ENCODE measurements at regions not wholly inside any gene's neighbourhood (a gene's known extent, or its start where the extent isn't known, plus 50 kb on each side); places are given as distances from the start of the nearest gene placed in this dataset.

DNA sequence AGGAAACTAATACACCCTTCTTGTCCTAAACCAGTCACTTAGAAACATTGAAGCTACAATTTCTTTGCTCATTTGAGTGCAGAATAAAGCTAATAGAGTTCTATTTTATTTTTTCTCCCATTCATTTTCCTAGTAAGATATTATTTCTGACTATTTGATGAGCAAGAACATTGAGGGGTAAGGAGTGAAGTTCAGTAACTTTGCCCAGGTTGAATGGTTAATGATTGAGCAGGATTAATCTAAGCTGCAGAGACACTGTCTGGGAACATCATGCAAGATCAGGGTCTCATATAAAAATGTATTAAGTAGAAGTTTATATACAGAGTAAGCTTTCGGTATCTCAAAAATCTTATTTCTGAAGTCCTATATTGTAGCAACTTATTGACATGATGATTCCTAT, 102.4 kb upstream of the LIMCH1 start:
- no peaks in the 10 kb centered on the region for H3K9me1 ChIP-seq (ENCODE audit: insufficient read depth, low read length)
- H3K4me2 ChIP-seq (ENCODE audit: low read depth, low read length) = no peak overlapping the region
- in situ Hi-C loops (cut with MboI; ENCODE audit: low sequenced_read_pairs) = no loop called here
- no peak overlapping the region for H2AK5ac ChIP-seq (ENCODE audit: low read depth, low read length)
- no peak overlapping the region for H3K56ac ChIP-seq (ENCODE audit: extremely low read depth, insufficient read depth, low read length)
- no peak overlapping the region for H2AFZ ChIP-seq (replicated peaks; ENCODE audit: low read length, poor library complexity)
- CTCF ChIA-PET = no interaction called here
- DNase-seq (no peak), ATAC-seq (ENCODE audit: low read depth) (no peak)
- H4K20me1 ChIP-seq (ENCODE audit: insufficient read depth, low read length) = no peaks in the 10 kb centered on the region
- H3K23ac ChIP-seq (ENCODE audit: low read depth, low read length) = no peak overlapping the region
- no peak overlapping the region for H3K4ac ChIP-seq (ENCODE audit: low read depth, low read length)
- TF ChIP-seq FOS (IDR thresholded peaks at IDR 0.05; ENCODE audit: low read depth, low read length) (no peak), CHD1 (IDR thresholded peaks at IDR 0.05; ENCODE audit: low read depth, low read length) (no peak), NFE2L2 (IDR thresholded peaks at IDR 0.05; ENCODE audit: low read depth, low read length) (no peak), MAFK (IDR thresholded peaks at IDR 0.05; ENCODE audit: low read depth, low read length) (no peak), RFX5 (IDR thresholded peaks at IDR 0.05; ENCODE audit: low read depth, low read length) (no peak), RCOR1 (IDR thresholded peaks at IDR 0.05; ENCODE audit: insufficient replicate concordance, low read length) (no peak), CEBPB (IDR thresholded peaks at IDR 0.05; ENCODE audit: low read depth, low read length) (no peak), SMC3 (IDR thresholded peaks at IDR 0.05; ENCODE audit: low read depth, low read length) (no peak), MAZ (IDR thresholded peaks at IDR 0.05; ENCODE audit: borderline replicate concordance, low read depth, low read length) (no peak), BHLHE40 (IDR thresholded peaks at IDR 0.05; ENCODE audit: low read depth, low read length) (no peak), MXI1 (IDR thresholded peaks at IDR 0.05; ENCODE audit: borderline replicate concordance, low read depth, low read length) (no peak)
- TF ChIP-seq, protein P1, sequence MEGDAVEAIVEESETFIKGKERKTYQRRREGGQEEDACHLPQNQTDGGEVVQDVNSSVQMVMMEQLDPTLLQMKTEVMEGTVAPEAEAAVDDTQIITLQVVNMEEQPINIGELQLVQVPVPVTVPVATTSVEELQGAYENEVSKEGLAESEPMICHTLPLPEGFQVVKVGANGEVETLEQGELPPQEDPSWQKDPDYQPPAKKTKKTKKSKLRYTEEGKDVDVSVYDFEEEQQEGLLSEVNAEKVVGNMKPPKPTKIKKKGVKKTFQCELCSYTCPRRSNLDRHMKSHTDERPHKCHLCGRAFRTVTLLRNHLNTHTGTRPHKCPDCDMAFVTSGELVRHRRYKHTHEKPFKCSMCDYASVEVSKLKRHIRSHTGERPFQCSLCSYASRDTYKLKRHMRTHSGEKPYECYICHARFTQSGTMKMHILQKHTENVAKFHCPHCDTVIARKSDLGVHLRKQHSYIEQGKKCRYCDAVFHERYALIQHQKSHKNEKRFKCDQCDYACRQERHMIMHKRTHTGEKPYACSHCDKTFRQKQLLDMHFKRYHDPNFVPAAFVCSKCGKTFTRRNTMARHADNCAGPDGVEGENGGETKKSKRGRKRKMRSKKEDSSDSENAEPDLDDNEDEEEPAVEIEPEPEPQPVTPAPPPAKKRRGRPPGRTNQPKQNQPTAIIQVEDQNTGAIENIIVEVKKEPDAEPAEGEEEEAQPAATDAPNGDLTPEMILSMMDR (conservative IDR thresholded peaks at IDR 0.05; ENCODE audit: low read depth, low read length) = no peak
- TF ChIP-seq, protein P2, sequence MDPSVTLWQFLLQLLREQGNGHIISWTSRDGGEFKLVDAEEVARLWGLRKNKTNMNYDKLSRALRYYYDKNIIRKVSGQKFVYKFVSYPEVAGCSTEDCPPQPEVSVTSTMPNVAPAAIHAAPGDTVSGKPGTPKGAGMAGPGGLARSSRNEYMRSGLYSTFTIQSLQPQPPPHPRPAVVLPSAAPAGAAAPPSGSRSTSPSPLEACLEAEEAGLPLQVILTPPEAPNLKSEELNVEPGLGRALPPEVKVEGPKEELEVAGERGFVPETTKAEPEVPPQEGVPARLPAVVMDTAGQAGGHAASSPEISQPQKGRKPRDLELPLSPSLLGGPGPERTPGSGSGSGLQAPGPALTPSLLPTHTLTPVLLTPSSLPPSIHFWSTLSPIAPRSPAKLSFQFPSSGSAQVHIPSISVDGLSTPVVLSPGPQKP (IDR thresholded peaks at IDR 0.05; ENCODE audit: borderline replicate concordance, low read depth, low read length) = no peak
- no CpG with 5 or more reads among the region's 1 CpG for WGBS, 2 experiments (ENCODE audit: extremely low coverage in 2 of 2, insufficient read length in 1 of 2)
- POLR2A ChIA-PET (ENCODE audit: unreplicated experiment) = no interaction called here
- intact Hi-C loops (cut with micrococcal nuclease) = no loop called here
- no peak overlapping the region for H2BK5ac ChIP-seq (ENCODE audit: low read depth, low read length, poor library complexity, severe bottlenecking)
- no peak overlapping the region for H2BK15ac ChIP-seq (ENCODE audit: low read depth, low read length)
- no TSS peak for BruUV-seq (replicated peaks)
- H2BK120ac ChIP-seq (ENCODE audit: low read depth, low read length) = no peak overlapping the region
- no peak overlapping the region for H4K8ac ChIP-seq (ENCODE audit: low read depth in 2 of 2, low read length in 2 of 2)
- no peak overlapping the region for H3K9ac ChIP-seq (ENCODE audit: low read depth, low read length)
- H2BK20ac ChIP-seq (ENCODE audit: low read depth, low read length) = no peak overlapping the region
- no peak overlapping the region for H2AK9ac ChIP-seq (replicated peaks; ENCODE audit: low read depth, low read length, poor library complexity)
- no peak overlapping the region for H3K14ac ChIP-seq (replicated peaks; ENCODE audit: low read depth, low read length)
- H4K5ac ChIP-seq (ENCODE audit: low read depth, low read length) = no peak overlapping the region
- no peaks in the 10 kb centered on the region for H3K4me1 ChIP-seq (ENCODE audit: control insufficient read depth, insufficient read depth, low read length)
- no peaks in the 10 kb centered on the region for H3K9me3 ChIP-seq (ENCODE audit: control insufficient read depth, insufficient read depth, low read length)
- no peak overlapping the region for H3K4me3 ChIP-seq (ENCODE audit: insufficient read depth, low read depth, low read length)
- no peak overlapping the region for H3K18ac ChIP-seq (ENCODE audit: low read depth, low read length)
- H4K91ac ChIP-seq (ENCODE audit: insufficient read depth, low read depth, low read length) = no peak overlapping the region
- H3K27ac ChIP-seq (ENCODE audit: insufficient read depth, low read length) = no peak overlapping the region
- dilution Hi-C loops (cut with HindIII; ENCODE audit: low sequenced_read_pairs, unreplicated experiment) = no loop called here
- H3K36me3 ChIP-seq (ENCODE audit: control insufficient read depth, insufficient read depth, low read length) = no peaks in the 10 kb centered on the region
- no peaks in the 10 kb centered on the region for H3K27me3 ChIP-seq (ENCODE audit: control insufficient read depth, insufficient read depth, low read length)
- no peaks in the 10 kb centered on the region for H3K79me1 ChIP-seq (ENCODE audit: low read depth in 1 of 2, low read length in 2 of 2)

All from IMR-90 (cell line).